ENCODE measurements at regions not wholly inside any gene's neighbourhood (a gene's known extent, or its start where the extent isn't known, plus 50 kb on each side); places are given as distances from the start of the nearest gene placed in this dataset.

- Histone ChIP-seq H2AFZ (ENCODE audit: low read length) (no peak overlapping the region), H3K9ac (ENCODE audit: low read length) (no peak overlapping the region), H3K4me2 (ENCODE audit: low read length) (no peak overlapping the region), H3K9me3 (ENCODE audit: low read length) (no peaks in the 10 kb centered on the region), H3K27ac (ENCODE audit: low read depth, low read length, poor library complexity, severe bottlenecking) (no peak overlapping the region), H3K27me3 (ENCODE audit: insufficient read depth, low read length) (no peaks in the 10 kb centered on the region), H4K20me1 (ENCODE audit: insufficient read depth, low read length) (no peaks in the 10 kb centered on the region), H3K9me2 (ENCODE audit: low read depth, low read length) (no peaks in the 10 kb centered on the region; the same call in 1 of the 2 replicates), H3K36me3 (ENCODE audit: insufficient read depth, low read length) (no peaks in the 10 kb centered on the region), H3F3A (ENCODE audit: insufficient read depth, low read length) (no peaks in the 10 kb centered on the region), H3K79me2 (ENCODE audit: insufficient read depth, low read length) (no peaks in the 10 kb centered on the region), H3K4me3 (ENCODE audit: low read depth, low read length, poor library complexity, severe bottlenecking) (no peak overlapping the region), H3K4me1 (ENCODE audit: insufficient read depth, low read length, severe bottlenecking) (no peaks in the 10 kb centered on the region)
- TF ChIP-seq EZH2 (IDR thresholded peaks at IDR 0.05; ENCODE audit: borderline replicate concordance, low read length) (no peak), CTCF (IDR thresholded peaks at IDR 0.05; ENCODE audit: low read length) (no peak)
These were observed 181.9 kb upstream of the EDNRB start for GRCh38 chr13:78100486-78100885.

GRCh38 chr13:78098249-78098648, 179.6 kb upstream of the EDNRB start:
- TF ChIP-seq CTCF (IDR thresholded peaks at IDR 0.05; ENCODE audit: low read length) = no peak
- no peak for TF ChIP-seq EZH2 (IDR thresholded peaks at IDR 0.05; ENCODE audit: borderline replicate concordance, low read length)

GRCh38 chr13:78096221-78096620, 177.6 kb upstream of the EDNRB start:
- H3F3A ChIP-seq (ENCODE audit: insufficient read depth, low read length) = no peaks in the 10 kb centered on the region
- no peak overlapping the region for H3K9ac ChIP-seq (ENCODE audit: low read length)
- no peaks in the 10 kb centered on the region for H4K20me1 ChIP-seq (ENCODE audit: insufficient read depth, low read length)
- H3K4me2 ChIP-seq (ENCODE audit: low read length) = no peak overlapping the region
- H3K4me1 ChIP-seq (ENCODE audit: insufficient read depth, low read length, severe bottlenecking) = no peaks in the 10 kb centered on the region
- H3K9me2 ChIP-seq (ENCODE audit: low read depth, low read length) = no peaks in the 10 kb centered on the region; the same call in 1 of the 2 replicates
- no peak overlapping the region for H2AFZ ChIP-seq (ENCODE audit: low read length)
- no peaks in the 10 kb centered on the region for H3K27me3 ChIP-seq (ENCODE audit: insufficient read depth, low read length)
- TF ChIP-seq CTCF (IDR thresholded peaks at IDR 0.05; ENCODE audit: low read length) (no peak), EZH2 (IDR thresholded peaks at IDR 0.05; ENCODE audit: borderline replicate concordance, low read length) (no peak)
- no peak overlapping the region for H3K27ac ChIP-seq (ENCODE audit: low read depth, low read length, poor library complexity, severe bottlenecking)
- H3K9me3 ChIP-seq (ENCODE audit: low read length) = no peaks in the 10 kb centered on the region; the same call in 1 of the 2 replicates
- H3K4me3 ChIP-seq (ENCODE audit: low read depth, low read length, poor library complexity, severe bottlenecking) = no peak overlapping the region
- no peaks in the 10 kb centered on the region for H3K79me2 ChIP-seq (ENCODE audit: insufficient read depth, low read length)
- H3K36me3 ChIP-seq (ENCODE audit: insufficient read depth, low read length) = no peaks in the 10 kb centered on the region

More at GRCh38 chr13:78098249-78098648, 179.6 kb upstream of the EDNRB start:
- Histone ChIP-seq H3K4me2 (ENCODE audit: low read length) (no peak overlapping the region), H3K36me3 (ENCODE audit: insufficient read depth, low read length) (no peaks in the 10 kb centered on the region), H3F3A (ENCODE audit: insufficient read depth, low read length) (no peaks in the 10 kb centered on the region), H3K27me3 (ENCODE audit: insufficient read depth, low read length) (no peaks in the 10 kb centered on the region), H3K79me2 (ENCODE audit: insufficient read depth, low read length) (no peaks in the 10 kb centered on the region), H3K4me3 (ENCODE audit: low read depth, low read length, poor library complexity, severe bottlenecking) (no peak overlapping the region), H4K20me1 (ENCODE audit: insufficient read depth, low read length) (no peaks in the 10 kb centered on the region), H3K27ac (ENCODE audit: low read depth, low read length, poor library complexity, severe bottlenecking) (no peak overlapping the region), H3K9me2 (ENCODE audit: low read depth, low read length) (no peaks in the 10 kb centered on the region; the same call in 1 of the 2 replicates), H2AFZ (ENCODE audit: low read length) (no peak overlapping the region), H3K4me1 (ENCODE audit: insufficient read depth, low read length, severe bottlenecking) (no peaks in the 10 kb centered on the region), H3K9ac (ENCODE audit: low read length) (no peak overlapping the region), H3K9me3 (ENCODE audit: low read length) (no peaks in the 10 kb centered on the region)

Data from OCI-LY1 (cell line).